ENCODE measurements at regions not wholly inside any gene's neighbourhood (a gene's known extent, or its start where the extent isn't known, plus 50 kb on each side); places are given as distances from the start of the nearest gene placed in this dataset.

GRCh38 chrX:39939678-39940077 lies 158.1 kb downstream of the BCOR start:
- TF ChIP-seq CTCF (conservative IDR thresholded peaks at IDR 0.05; ENCODE audit: low read depth, low read length) = no peak
- DNase-seq (ENCODE audit: low read depth) = no peak
- H3K4me3 ChIP-seq (ENCODE audit: low read depth, low read length) = no peak overlapping the region

- no peak for TF ChIP-seq CTCF (conservative IDR thresholded peaks at IDR 0.05; ENCODE audit: low read depth, low read length)
- DNase-seq (ENCODE audit: low read depth) = peak; percentile 27
- H3K4me3 ChIP-seq (ENCODE audit: low read depth, low read length) = no peak overlapping the region
Observed at GRCh38 chrX:39941332-39941920, 156.3 kb downstream of the BCOR start.

GRCh38 chrX:39944416-39944815 lies 153.3 kb downstream of the BCOR start:
- DNase-seq (ENCODE audit: low read depth) = no peak
- H3K4me3 ChIP-seq (ENCODE audit: low read depth, low read length) = no peak overlapping the region
- TF ChIP-seq CTCF (conservative IDR thresholded peaks at IDR 0.05; ENCODE audit: low read depth, low read length) = no peak

- H3K4me3 ChIP-seq (ENCODE audit: low read depth, low read length) = no peak overlapping the region
- no peak for TF ChIP-seq CTCF (conservative IDR thresholded peaks at IDR 0.05; ENCODE audit: low read depth, low read length)
- DNase-seq (ENCODE audit: low read depth) = no peak
Observed at GRCh38 chrX:39945709-39946108, 152.0 kb downstream of the BCOR start.

- DNase-seq (ENCODE audit: low read depth) = peak; percentile 59
- H3K4me3 ChIP-seq (ENCODE audit: low read depth, low read length) = no peak overlapping the region
- TF ChIP-seq CTCF (conservative IDR thresholded peaks at IDR 0.05; ENCODE audit: low read depth, low read length) = no peak
Observed at GRCh38 chrX:39946822-39947221, 150.9 kb downstream of the BCOR start.

- no peak for TF ChIP-seq CTCF (conservative IDR thresholded peaks at IDR 0.05; ENCODE audit: low read depth, low read length)
- no peak for DNase-seq (ENCODE audit: low read depth)
- H3K4me3 ChIP-seq (ENCODE audit: low read depth, low read length) = no peak overlapping the region
Observed at GRCh38 chrX:39948582-39948981, 149.2 kb downstream of the BCOR start.

GRCh38 chrX:39950018-39950688 lies 147.6 kb downstream of the BCOR start:
- peak; percentile 47 for DNase-seq (ENCODE audit: low read depth)
- no peak overlapping the region for H3K4me3 ChIP-seq (ENCODE audit: low read depth, low read length)
- no peak for TF ChIP-seq CTCF (conservative IDR thresholded peaks at IDR 0.05; ENCODE audit: low read depth, low read length)

All from choroid plexus epithelial cell (primary cell).